Stimulated activated CD4-positive, alpha-beta T cell treated with anti-CD3 and anti-CD28 coated beads, Interleukin-2, amount 100 ng/mL, for 4 hours (primary cell): ENCODE measurements at regions not wholly inside any gene's neighbourhood (a gene's known extent, or its start where the extent isn't known, plus 50 kb on each side); places are given as distances from the start of the nearest gene placed in this dataset.
"Not testable (repeated sequence)": the region's sequence is repeated elsewhere in the genome, so short reads cannot be mapped to it uniquely, and the experiment has no call there.

Experiments
- DNase-seq: peaks from one replicate; pipeline ENCODE4 v3.0.0-alpha.2; 2020; ENCODE audit warnings: low read depth

GRCh38 chr12:61290473-61290872 is 969.7 kb upstream of the USP15 start:
- no peak for DNase-seq

GRCh38 chr12:61291647-61292046 is 968.6 kb upstream of the USP15 start:
- DNase-seq = no peak

GRCh38 chr12:61294011-61294410 is 966.2 kb upstream of the USP15 start:
- not testable (repeated sequence) for DNase-seq

GRCh38 chr12:61301817-61302216 is 958.4 kb upstream of the USP15 start:
- DNase-seq = no peak

GRCh38 chr12:61302282-61302681 is 957.9 kb upstream of the USP15 start:
- DNase-seq = no peak

GRCh38 chr12:61308220-61308619 is 952.0 kb upstream of the USP15 start:
- no peak for DNase-seq

- no peak for DNase-seq
These were observed 948.8 kb upstream of the USP15 start for GRCh38 chr12:61311413-61311812.

- DNase-seq = no peak
These were observed 911.3 kb upstream of the USP15 start for GRCh38 chr12:61348871-61349270.

- DNase-seq = no peak
These were observed 905.1 kb upstream of the USP15 start for GRCh38 chr12:61355105-61355504.

GRCh38 chr12:61356485-61356884 is 903.7 kb upstream of the USP15 start:
- DNase-seq = no peak

GRCh38 chr12:61357496-61357895 is 902.7 kb upstream of the USP15 start:
- DNase-seq = no peak

- no peak for DNase-seq
These were observed 898.2 kb upstream of the USP15 start for GRCh38 chr12:61362037-61362436.

GRCh38 chr12:61365001-61365400 is 895.2 kb upstream of the USP15 start:
- no peak for DNase-seq

- no peak for DNase-seq
These were observed 892.9 kb upstream of the USP15 start for GRCh38 chr12:61367281-61367785.

GRCh38 chr12:61369241-61369910 is 890.8 kb upstream of the USP15 start:
- DNase-seq = no peak

- no peak for DNase-seq
These were observed 875.7 kb upstream of the USP15 start for GRCh38 chr12:61384511-61384910.

GRCh38 chr12:61385771-61386170 is 874.4 kb upstream of the USP15 start:
- no peak for DNase-seq

- no peak for DNase-seq
These were observed 862.5 kb upstream of the USP15 start for GRCh38 chr12:61397668-61398067.

- no peak for DNase-seq
These were observed 848.0 kb upstream of the USP15 start for GRCh38 chr12:61412201-61412600.

- DNase-seq = no peak
These were observed 845.7 kb upstream of the USP15 start for GRCh38 chr12:61414470-61414869.

GRCh38 chr12:61422786-61423185 is 837.4 kb upstream of the USP15 start:
- DNase-seq = no peak

GRCh38 chr12:61452076-61452475 is 808.1 kb upstream of the USP15 start:
- no peak for DNase-seq

GRCh38 chr12:61487728-61488127 is 772.5 kb upstream of the USP15 start:
- DNase-seq = no peak
